ENCODE measurements at regions not wholly inside any gene's neighbourhood (a gene's known extent, or its start where the extent isn't known, plus 50 kb on each side); places are given as distances from the start of the nearest gene placed in this dataset.

DNA sequence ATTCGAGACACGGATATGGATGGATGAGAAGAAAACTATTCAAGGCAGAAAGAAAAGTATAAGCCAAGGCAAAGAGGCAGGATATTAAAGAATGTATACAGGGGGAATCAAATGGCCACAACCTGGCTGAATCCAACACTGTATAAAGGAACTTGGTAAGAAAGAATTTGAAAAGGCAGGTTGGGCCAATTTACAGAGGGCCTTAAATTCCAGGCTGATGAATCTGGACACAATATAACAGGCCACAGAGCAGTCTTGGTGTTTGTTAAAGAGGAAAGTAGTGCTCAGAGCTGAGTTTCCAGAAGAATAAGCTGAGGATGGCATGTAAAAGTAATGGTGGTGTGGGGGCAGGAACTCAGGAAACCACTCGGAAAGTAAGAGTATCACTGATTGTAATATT lies 72.3 kb upstream of the POU2AF2 start:
- TF ChIP-seq ZNF121 (tag by site-specific recombination; IDR thresholded peaks at IDR 0.05) (no peak), ZBTB26 (tag by site-specific recombination; optimal IDR thresholded peaks at IDR 0.05) (no peak), ZNF426 (tag by site-specific recombination; IDR thresholded peaks at IDR 0.05) (no peak), ZBTB11 (tag by site-specific recombination; conservative IDR thresholded peaks at IDR 0.05; ENCODE audit: low read depth) (no peak)
